ENCODE measurements at regions not wholly inside any gene's neighbourhood (a gene's known extent, or its start where the extent isn't known, plus 50 kb on each side); places are given as distances from the start of the nearest gene placed in this dataset.

DNA sequence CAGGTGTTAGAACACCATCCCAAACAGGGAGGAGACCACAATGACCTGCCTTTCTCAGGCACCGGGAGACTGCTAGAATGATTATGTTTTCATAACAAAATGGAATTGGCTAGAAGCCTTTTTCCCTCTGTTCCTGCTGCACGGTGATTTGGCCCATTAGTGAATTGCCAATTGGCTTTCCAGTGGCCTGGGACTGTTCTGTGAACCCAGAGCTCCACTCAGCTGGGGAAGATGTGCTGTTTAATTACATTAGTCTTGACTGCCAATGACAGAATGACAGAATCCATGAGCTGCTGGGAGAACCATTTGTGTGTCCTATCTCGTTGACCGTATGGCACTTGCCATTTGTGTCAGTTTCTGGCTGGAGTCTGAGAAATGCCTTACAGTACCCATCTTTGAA, 242.9 kb downstream of the CDH11 start:
- H3K36me3 ChIP-seq (ENCODE audit: control insufficient read depth, insufficient read depth, low read length) = no peaks in the 10 kb centered on the region
- H3K36me3 Mint-ChIP-seq (ENCODE audit: insufficient read depth, unreplicated experiment) = no peaks in the 10 kb centered on the region
- H3K4me3 ChIP-seq (ENCODE audit: low read depth, low read length) = no peak overlapping the region
- no peak overlapping the region for H3K27ac Mint-ChIP-seq (ENCODE audit: unreplicated experiment)
- DNase-seq = no peak
- POLR2A ChIA-PET = no interaction called here
- no peaks in the 10 kb centered on the region for H3K4me1 Mint-ChIP-seq (ENCODE audit: low read depth, unreplicated experiment)
- no peaks in the 10 kb centered on the region for H3K9me3 ChIP-seq
- BruUV-seq (replicated peaks) = no TSS peak
- CTCF ChIA-PET = no interaction called here
- no peaks in the 10 kb centered on the region for H3K9me3 Mint-ChIP-seq (ENCODE audit: unreplicated experiment)
- intact Hi-C loops (cut with micrococcal nuclease; ENCODE audit: unreplicated experiment) = no loop called here
- H3K27me3 ChIP-seq (replicated peaks; ENCODE audit: control insufficient read depth, insufficient read depth, low read length) = no peaks in the 10 kb centered on the region
- no peaks in the 10 kb centered on the region for H3K4me1 ChIP-seq
- no peak overlapping the region for H3K4me3 Mint-ChIP-seq (ENCODE audit: unreplicated experiment)
- TF ChIP-seq, protein P1, sequence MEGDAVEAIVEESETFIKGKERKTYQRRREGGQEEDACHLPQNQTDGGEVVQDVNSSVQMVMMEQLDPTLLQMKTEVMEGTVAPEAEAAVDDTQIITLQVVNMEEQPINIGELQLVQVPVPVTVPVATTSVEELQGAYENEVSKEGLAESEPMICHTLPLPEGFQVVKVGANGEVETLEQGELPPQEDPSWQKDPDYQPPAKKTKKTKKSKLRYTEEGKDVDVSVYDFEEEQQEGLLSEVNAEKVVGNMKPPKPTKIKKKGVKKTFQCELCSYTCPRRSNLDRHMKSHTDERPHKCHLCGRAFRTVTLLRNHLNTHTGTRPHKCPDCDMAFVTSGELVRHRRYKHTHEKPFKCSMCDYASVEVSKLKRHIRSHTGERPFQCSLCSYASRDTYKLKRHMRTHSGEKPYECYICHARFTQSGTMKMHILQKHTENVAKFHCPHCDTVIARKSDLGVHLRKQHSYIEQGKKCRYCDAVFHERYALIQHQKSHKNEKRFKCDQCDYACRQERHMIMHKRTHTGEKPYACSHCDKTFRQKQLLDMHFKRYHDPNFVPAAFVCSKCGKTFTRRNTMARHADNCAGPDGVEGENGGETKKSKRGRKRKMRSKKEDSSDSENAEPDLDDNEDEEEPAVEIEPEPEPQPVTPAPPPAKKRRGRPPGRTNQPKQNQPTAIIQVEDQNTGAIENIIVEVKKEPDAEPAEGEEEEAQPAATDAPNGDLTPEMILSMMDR (IDR thresholded peaks at IDR 0.05; ENCODE audit: insufficient read depth in 1 of 2, low read depth in 1 of 2, low read length in 1 of 2, severe bottlenecking in 1 of 2, unreplicated experiment in 1 of 2) = no peak
- H3K27me3 Mint-ChIP-seq (ENCODE audit: insufficient read depth, unreplicated experiment) = peaks cover 7% of the 10 kb centered on the region

DNA sequence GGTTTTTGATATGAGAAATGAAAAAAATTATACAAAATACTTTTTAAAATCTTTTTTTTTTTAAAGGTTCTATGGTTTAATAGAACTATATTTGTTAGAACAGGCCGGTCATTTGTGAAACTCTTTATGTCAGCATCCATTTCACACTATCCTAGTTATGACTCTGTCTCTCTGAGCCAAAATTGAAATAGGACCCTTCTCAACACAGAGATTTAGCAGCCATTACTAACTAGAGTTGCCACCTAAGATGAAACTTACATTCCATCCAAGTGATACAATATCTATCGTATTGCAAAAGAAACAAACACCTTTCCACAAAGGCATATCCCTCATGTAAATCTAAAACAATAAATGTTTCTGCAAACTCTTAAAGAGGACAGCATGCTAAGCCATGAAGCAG, 249.8 kb downstream of the CDH11 start:
- Histone ChIP-seq H3K9me3 (no peaks in the 10 kb centered on the region), H3K27me3 (replicated peaks; ENCODE audit: control insufficient read depth, insufficient read depth, low read length) (no peaks in the 10 kb centered on the region), H3K4me3 (ENCODE audit: low read depth, low read length) (no peak overlapping the region), H3K36me3 (ENCODE audit: control insufficient read depth, insufficient read depth, low read length) (no peaks in the 10 kb centered on the region), H3K4me1 (no peaks in the 10 kb centered on the region)
- H3K4me3 Mint-ChIP-seq (ENCODE audit: unreplicated experiment) = no peak overlapping the region
- peaks cover 10% of the 10 kb centered on the region for H3K27me3 Mint-ChIP-seq (ENCODE audit: insufficient read depth, unreplicated experiment)
- intact Hi-C loops (cut with micrococcal nuclease; ENCODE audit: unreplicated experiment) = no loop called here
- ChIA-PET POLR2A (interaction anchor here (0.6 kb wide), 1 partner anchor 295 kb away, joined by 6 read pairs; no protein-coding TSS in a partner anchor), CTCF (no interaction called here)
- TF ChIP-seq, protein P1 (IDR thresholded peaks at IDR 0.05; ENCODE audit: insufficient read depth in 1 of 2, low read depth in 1 of 2, low read length in 1 of 2, severe bottlenecking in 1 of 2, unreplicated experiment in 1 of 2) = no peak
- no peaks in the 10 kb centered on the region for H3K36me3 Mint-ChIP-seq (ENCODE audit: insufficient read depth, unreplicated experiment)
- no peaks in the 10 kb centered on the region for H3K9me3 Mint-ChIP-seq (ENCODE audit: unreplicated experiment)
- H3K27ac Mint-ChIP-seq (ENCODE audit: unreplicated experiment) = no peak overlapping the region
- no TSS peak for BruUV-seq (replicated peaks)
- no peak for DNase-seq
- H3K4me1 Mint-ChIP-seq (ENCODE audit: low read depth, unreplicated experiment) = no peaks in the 10 kb centered on the region

DNA sequence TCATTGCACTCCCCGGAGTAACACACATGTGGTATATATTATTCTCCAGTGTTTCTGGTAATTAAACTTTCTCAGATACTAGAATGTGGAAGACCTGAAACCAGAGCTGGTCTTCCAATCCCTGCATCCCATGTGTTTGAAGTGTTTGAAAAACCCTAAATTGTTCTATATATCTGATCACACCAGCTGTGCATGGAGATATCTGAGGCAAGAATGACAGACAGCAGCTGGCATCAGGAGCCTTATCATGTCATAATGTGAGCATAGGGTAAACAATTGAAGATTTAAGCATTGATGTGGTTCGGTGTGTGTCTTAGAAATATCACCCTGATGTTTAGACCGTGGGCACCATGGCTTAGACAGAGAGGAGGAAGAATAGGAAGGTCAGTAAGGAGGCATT, 251.0 kb downstream of the CDH11 start:
- no peak overlapping the region for H3K4me3 Mint-ChIP-seq (ENCODE audit: unreplicated experiment)
- Histone ChIP-seq H3K36me3 (ENCODE audit: control insufficient read depth, insufficient read depth, low read length) (no peaks in the 10 kb centered on the region), H3K27me3 (replicated peaks; ENCODE audit: control insufficient read depth, insufficient read depth, low read length) (no peaks in the 10 kb centered on the region), H3K4me3 (ENCODE audit: low read depth, low read length) (no peak overlapping the region), H3K9me3 (no peaks in the 10 kb centered on the region), H3K4me1 (no peaks in the 10 kb centered on the region)
- BruUV-seq (replicated peaks) = no TSS peak
- intact Hi-C loops (cut with micrococcal nuclease; ENCODE audit: unreplicated experiment) = no loop called here
- H3K4me1 Mint-ChIP-seq (ENCODE audit: low read depth, unreplicated experiment) = no peaks in the 10 kb centered on the region
- DNase-seq = no peak
- H3K27ac Mint-ChIP-seq (ENCODE audit: unreplicated experiment) = no peak overlapping the region
- POLR2A ChIA-PET = no interaction called here
- H3K27me3 Mint-ChIP-seq (ENCODE audit: insufficient read depth, unreplicated experiment) = peaks cover 9% of the 10 kb centered on the region
- H3K36me3 Mint-ChIP-seq (ENCODE audit: insufficient read depth, unreplicated experiment) = no peaks in the 10 kb centered on the region
- TF ChIP-seq, protein P1 (IDR thresholded peaks at IDR 0.05; ENCODE audit: insufficient read depth in 1 of 2, low read depth in 1 of 2, low read length in 1 of 2, severe bottlenecking in 1 of 2, unreplicated experiment in 1 of 2) = no peak
- CTCF ChIA-PET = no interaction called here
- H3K9me3 Mint-ChIP-seq (ENCODE audit: unreplicated experiment) = no peaks in the 10 kb centered on the region
